ENCODE measurements at regions not wholly inside any gene's neighbourhood (a gene's known extent, or its start where the extent isn't known, plus 50 kb on each side); places are given as distances from the start of the nearest gene placed in this dataset.

GRCh38 chr4:45078201-45078600 is 351.8 kb upstream of the GNPDA2 start:
- Histone ChIP-seq H3K9me3 (no peaks in the 10 kb centered on the region), H3K4me1 (no peaks in the 10 kb centered on the region), H3K27me3 (no peaks in the 10 kb centered on the region), H3K36me3 (no peaks in the 10 kb centered on the region), H3K27ac (no peak overlapping the region), H3K4me3 (no peak overlapping the region)
- DNase-seq, result no peak
- TF ChIP-seq CTCF (IDR thresholded peaks at IDR 0.05) (no peak), POLR2A (IDR thresholded peaks at IDR 0.05) (no peak)
- intact Hi-C loops (cut with DNase I), result no loop called here
- no peak for ATAC-seq

GRCh38 chr4:45072981-45073380 is 346.6 kb upstream of the GNPDA2 start:
- 54% methylated on average over 3 of the region's 3 CpGs for WGBS (ENCODE audit: insufficient coverage, low coverage, low lambda C conversion rate, missing lambda C conversion rate)
- Histone ChIP-seq H3K36me3 (no peaks in the 10 kb centered on the region), H3K27me3 (no peaks in the 10 kb centered on the region), H3K9me3 (no peaks in the 10 kb centered on the region), H3K27ac (no peak overlapping the region), H3K4me1 (no peaks in the 10 kb centered on the region), H3K4me3 (no peak overlapping the region)
- no peak for DNase-seq
- TF ChIP-seq POLR2A (IDR thresholded peaks at IDR 0.05), result no peak
- no peak for TF ChIP-seq CTCF (IDR thresholded peaks at IDR 0.05)
- intact Hi-C loops (cut with DNase I), result no loop called here
- no peak for ATAC-seq

- no peaks in the 10 kb centered on the region for H3K9me3 ChIP-seq
- WGBS (ENCODE audit: insufficient coverage, low coverage, low lambda C conversion rate, missing lambda C conversion rate), result 47% methylated on average over 7 of the region's 7 CpGs
- DNase-seq, result no peak
- intact Hi-C loops (cut with DNase I), result no loop called here
- no peaks in the 10 kb centered on the region for H3K4me1 ChIP-seq
- ATAC-seq, result no peak
- H3K27me3 ChIP-seq, result no peaks in the 10 kb centered on the region
- H3K27ac ChIP-seq, result no peak overlapping the region
- no peaks in the 10 kb centered on the region for H3K36me3 ChIP-seq
- TF ChIP-seq POLR2A (IDR thresholded peaks at IDR 0.05) (no peak), CTCF (IDR thresholded peaks at IDR 0.05) (no peak)
- H3K4me3 ChIP-seq, result no peak overlapping the region
Observed at GRCh38 chr4:45064741-45065140, 338.4 kb upstream of the GNPDA2 start.

- Histone ChIP-seq H3K9me3 (no peaks in the 10 kb centered on the region), H3K27ac (no peak overlapping the region), H3K4me1 (no peaks in the 10 kb centered on the region), H3K36me3 (no peaks in the 10 kb centered on the region), H3K27me3 (no peaks in the 10 kb centered on the region), H3K4me3 (no peak overlapping the region)
- TF ChIP-seq CTCF (IDR thresholded peaks at IDR 0.05) (no peak), POLR2A (IDR thresholded peaks at IDR 0.05) (no peak)
- WGBS (ENCODE audit: insufficient coverage, low coverage, low lambda C conversion rate, missing lambda C conversion rate), result 8% methylated on average over 1 of the region's 1 CpG
- DNase-seq (no peak), ATAC-seq (no peak)
- intact Hi-C loops (cut with DNase I), result no loop called here
Observed at GRCh38 chr4:45063696-45064095, 337.3 kb upstream of the GNPDA2 start.

GRCh38 chr4:45062935-45063545 is 336.7 kb upstream of the GNPDA2 start:
- Histone ChIP-seq H3K9me3 (no peaks in the 10 kb centered on the region), H3K36me3 (no peaks in the 10 kb centered on the region), H3K4me3 (no peak overlapping the region), H3K27me3 (no peaks in the 10 kb centered on the region), H3K4me1 (no peaks in the 10 kb centered on the region), H3K27ac (no peak overlapping the region)
- DNase-seq (no peak), ATAC-seq (no peak)
- WGBS (ENCODE audit: insufficient coverage, low coverage, low lambda C conversion rate, missing lambda C conversion rate), result 41% methylated on average over 1 of the region's 1 CpG
- intact Hi-C loops (cut with DNase I), result no loop called here
- TF ChIP-seq CTCF (IDR thresholded peaks at IDR 0.05) (no peak), POLR2A (IDR thresholded peaks at IDR 0.05) (no peak)

Data from right lobe of liver (tissue), 6 donors.